Muscle layer of duodenum (tissue), 2 donors: ENCODE measurements at regions not wholly inside any gene's neighbourhood (a gene's known extent, or its start where the extent isn't known, plus 50 kb on each side); places are given as distances from the start of the nearest gene placed in this dataset.

Experiments
- H3K27ac ChIP-seq: one replicate; pipeline ENCODE4 v1.7.0; 2013; ENCODE audit warnings: mild to moderate bottlenecking, low read length
- H3K27me3 ChIP-seq: one replicate; pipeline ENCODE4 v1.7.0; 2013; ENCODE audit warnings: low read depth, mild to moderate bottlenecking, control low read depth, low read length
- H3K36me3 ChIP-seq, 2 donors: one replicate each; pipeline ENCODE4 v1.7.0; 2013; ENCODE audit warnings: low read length in 2 of 2, control low read depth in 1 of 2, mild to moderate bottlenecking in 1 of 2; ENCODE audit not compliant: insufficient read depth in 2 of 2, control insufficient read depth in 1 of 2
- H3K4me1 ChIP-seq, 2 donors: one replicate each; pipeline ENCODE4 v1.7.0; 2013; ENCODE audit warnings: low read length in 2 of 2, mild to moderate bottlenecking in 2 of 2, control low read depth in 1 of 2, moderate library complexity in 1 of 2; ENCODE audit not compliant: insufficient read depth in 2 of 2, control insufficient read depth in 1 of 2
- H3K4me3 ChIP-seq, 2 donors: one replicate each; pipeline ENCODE4 v1.7.0; 2013; ENCODE audit warnings: low read length in 2 of 2, low read depth in 1 of 2, mild to moderate bottlenecking in 1 of 2
- H3K9me3 ChIP-seq, 2 donors: one replicate each; pipeline ENCODE4 v1.7.0; 2013; ENCODE audit warnings: low read length in 2 of 2, control low read depth in 1 of 2, mild to moderate bottlenecking in 1 of 2; ENCODE audit not compliant: control insufficient read depth in 1 of 2
- donor health status: healthy.

DNA sequence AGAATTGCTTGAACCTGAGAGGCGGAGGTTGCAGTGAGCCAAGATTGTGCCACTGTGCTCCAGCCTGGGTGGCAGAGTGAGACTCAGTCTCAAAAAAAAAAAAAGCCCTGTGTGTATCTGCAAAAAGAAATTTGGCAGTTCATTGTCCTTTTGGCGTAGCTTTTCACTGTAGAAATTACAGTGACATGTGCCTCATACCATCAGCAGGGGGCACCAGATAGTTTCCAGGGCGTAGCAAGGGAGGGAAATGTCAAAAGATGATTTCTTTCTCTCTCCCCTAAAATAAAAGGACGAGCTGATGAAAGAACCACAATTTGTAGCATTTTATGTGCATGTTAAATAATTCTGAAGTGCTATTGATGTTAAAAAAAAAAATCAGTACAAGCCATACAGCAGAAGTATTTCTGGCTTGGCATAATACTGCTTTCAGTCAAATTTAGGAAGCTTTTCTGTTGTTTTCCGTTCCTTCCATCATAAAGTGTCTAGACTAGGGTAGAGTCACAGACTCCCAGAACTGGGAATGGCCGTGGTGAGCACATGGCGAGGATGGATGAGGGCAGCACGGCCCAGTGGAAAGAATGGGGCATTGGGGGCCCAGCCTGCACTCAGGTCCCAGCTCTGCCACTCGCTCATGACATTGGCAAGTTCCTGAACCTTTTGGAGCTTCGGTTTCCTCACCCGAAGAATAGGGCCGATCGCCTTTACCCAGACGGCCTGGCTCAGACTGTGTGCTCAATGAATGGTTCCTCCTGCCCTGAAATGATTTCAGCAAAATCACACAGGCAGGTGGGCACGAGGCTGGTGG, 59.8 kb upstream of the RPH3AL start:
- Histone ChIP-seq H3K4me1 (peaks cover 0 to 20% of the 10 kb centered on the region in 2 donors), H3K9me3 (no peaks in the 10 kb centered on the region), H3K27ac (no peak overlapping the region), H3K27me3 (no peaks in the 10 kb centered on the region), H3K36me3 (peaks cover 0 to 8% of the 10 kb centered on the region in 2 donors), H3K4me3 (peak overlapping the region in 1 of 2 donors; percentile 8)

DNA sequence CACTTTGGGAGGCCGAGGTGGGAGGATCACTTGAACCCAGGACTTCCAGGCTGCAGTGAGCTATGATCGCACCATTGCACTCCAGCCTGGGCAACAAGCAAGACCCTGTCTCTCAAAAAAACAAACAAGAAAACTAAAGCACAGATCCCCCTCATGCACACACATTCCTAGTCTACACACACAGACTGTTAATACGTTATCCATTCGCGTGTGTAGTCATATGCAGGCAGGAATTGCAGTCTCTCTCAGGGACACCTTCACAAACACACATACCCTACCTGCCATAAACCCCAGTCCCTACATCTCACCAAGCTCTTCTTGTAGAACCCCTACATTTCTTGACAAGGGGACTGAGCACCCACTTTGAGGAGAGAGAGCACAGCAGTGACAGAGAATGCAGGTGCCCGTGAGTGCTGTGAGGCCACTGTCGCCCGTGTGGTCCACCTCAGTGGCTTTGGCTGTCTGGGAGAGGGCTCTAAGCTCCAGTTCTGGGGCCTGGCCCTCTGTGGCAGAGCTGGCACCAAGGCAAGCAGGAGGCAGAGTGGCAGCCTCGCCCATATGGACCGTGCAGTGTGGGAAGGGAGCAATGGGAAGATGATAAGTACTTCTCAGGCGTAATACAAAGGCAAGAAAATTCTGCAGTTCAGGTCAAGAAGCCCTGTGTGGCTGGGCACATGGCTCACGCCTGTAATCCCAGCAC, 59.0 kb upstream of the RPH3AL start:
- no peaks in the 10 kb centered on the region for H3K27me3 ChIP-seq
- H3K36me3 ChIP-seq = peaks cover 0 to 8% of the 10 kb centered on the region in 2 donors
- no peaks in the 10 kb centered on the region for H3K9me3 ChIP-seq
- peaks cover 0 to 20% of the 10 kb centered on the region in 2 donors for H3K4me1 ChIP-seq
- H3K27ac ChIP-seq = no peak overlapping the region
- H3K4me3 ChIP-seq = peak overlapping the region in 1 of 2 donors; percentile 83

DNA sequence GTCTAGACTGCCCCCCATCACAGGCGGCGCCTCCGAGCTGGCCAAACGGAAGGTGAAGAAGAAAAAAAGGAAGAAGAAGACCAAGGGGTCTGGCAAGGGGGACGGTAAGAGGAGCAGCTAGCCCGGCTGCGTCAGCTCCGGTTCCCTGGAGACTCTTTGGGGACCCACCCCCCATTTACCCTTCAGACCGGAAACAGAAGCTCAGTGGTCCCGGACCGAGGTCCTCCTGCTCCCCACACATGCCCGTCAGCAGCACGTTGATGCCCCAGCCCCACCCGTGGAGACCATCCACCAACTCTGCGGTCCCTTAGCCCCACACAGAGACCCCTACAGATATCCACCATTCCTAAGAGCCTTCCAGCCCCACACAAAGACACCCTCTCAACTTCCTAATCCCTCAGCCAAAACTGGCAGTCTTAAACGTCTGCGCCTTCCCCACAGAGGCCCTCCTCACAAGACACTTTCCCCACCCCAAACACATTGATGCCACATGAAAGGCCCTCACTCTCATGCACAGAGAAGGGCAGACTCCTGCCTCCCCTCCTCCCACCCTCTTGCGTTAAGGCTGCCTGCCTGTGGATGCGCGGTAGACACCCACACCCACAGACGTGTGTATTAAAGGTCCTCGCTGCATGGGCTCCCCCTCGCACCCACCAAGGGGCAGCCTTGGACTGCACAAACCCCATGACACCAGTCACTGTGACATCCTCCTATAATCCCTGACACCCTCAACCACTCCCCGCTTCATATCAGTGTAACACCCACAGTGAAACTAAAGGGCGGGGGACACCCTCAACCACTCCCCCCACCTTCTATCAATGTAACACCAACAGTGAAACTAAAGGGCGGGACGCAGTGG, 58.2 kb upstream of the RPH3AL start:
- no peaks in the 10 kb centered on the region for H3K9me3 ChIP-seq
- no peak overlapping the region for H3K27ac ChIP-seq
- peaks cover 0 to 20% of the 10 kb centered on the region in 2 donors for H3K4me1 ChIP-seq
- no peaks in the 10 kb centered on the region for H3K27me3 ChIP-seq
- H3K4me3 ChIP-seq = peak overlapping the region; percentile 76 to 83
- H3K36me3 ChIP-seq = peaks cover 0 to 8% of the 10 kb centered on the region in 2 donors

DNA sequence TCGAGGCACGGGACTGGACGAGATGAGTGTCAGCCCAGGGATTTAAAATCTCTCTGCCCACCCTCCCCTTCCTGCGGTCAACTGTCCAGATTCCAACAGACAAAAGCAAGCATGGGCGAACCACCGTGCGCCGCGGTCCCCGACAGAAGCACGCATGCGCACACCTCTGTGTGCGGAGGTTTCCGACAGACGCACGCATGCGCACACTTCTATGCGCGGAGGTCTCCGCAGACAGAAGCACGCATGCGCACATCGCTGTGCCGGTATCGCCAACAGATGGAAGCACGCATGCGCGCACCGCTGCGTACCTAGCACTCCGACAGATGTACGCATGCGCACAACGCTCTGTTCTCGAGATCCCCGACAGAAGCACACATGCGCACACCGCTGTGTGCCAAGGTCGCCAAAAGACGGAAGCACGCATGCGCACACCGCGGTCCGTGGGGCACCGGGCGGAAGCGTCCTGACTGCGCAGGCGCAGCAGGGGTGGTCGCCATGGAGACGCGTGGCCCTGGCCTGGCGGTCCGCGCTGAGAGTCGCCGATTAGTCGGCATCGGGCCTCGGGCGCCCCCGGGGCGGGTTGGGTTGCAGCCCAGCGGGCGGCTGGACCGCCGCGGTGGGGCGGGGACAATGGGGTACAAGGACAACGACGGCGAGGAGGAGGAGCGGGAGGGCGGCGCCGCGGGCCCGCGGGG, 57.4 kb upstream of the RPH3AL start:
- Histone ChIP-seq H3K27me3 (no peaks in the 10 kb centered on the region), H3K9me3 (no peaks in the 10 kb centered on the region), H3K27ac (peak overlapping the region; percentile 56), H3K36me3 (peaks cover 0 to 8% of the 10 kb centered on the region in 2 donors), H3K4me1 (peaks cover 0 to 20% of the 10 kb centered on the region in 2 donors), H3K4me3 (peak overlapping the region; percentile 76 to 83)

DNA sequence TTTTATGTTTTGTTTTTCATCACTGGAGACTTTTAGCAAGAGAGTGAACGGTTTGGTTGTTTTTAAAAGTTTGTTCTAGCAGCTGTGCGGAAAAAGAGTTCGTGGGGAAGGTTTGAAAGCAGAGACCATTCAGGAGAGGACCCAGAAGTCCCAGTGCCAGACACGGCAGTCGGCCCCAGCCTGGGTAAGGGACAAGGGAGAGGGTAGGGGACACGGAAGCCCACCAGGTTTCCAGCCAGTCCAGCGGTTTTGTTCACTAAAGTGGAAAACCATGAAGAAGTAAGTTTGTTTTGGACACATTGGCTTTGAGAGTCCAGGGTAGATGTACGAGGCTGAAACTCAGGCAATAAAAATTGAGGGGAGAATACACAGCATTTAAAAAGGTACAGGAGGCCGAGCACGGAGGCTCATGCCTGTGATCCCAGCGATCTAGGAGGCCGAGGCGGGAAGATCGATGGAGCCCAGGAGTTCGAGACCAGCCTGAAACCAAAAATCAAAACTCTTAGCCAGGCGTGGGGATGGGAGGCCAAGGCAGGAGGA, 56.8 kb upstream of the RPH3AL start:
- Histone ChIP-seq H3K4me1 (peaks cover 0 to 20% of the 10 kb centered on the region in 2 donors), H3K27ac (peak overlapping the region; percentile 56), H3K4me3 (peak overlapping the region; percentile 54 to 70), H3K36me3 (peaks cover 0 to 7% of the 10 kb centered on the region in 2 donors), H3K27me3 (no peaks in the 10 kb centered on the region), H3K9me3 (no peaks in the 10 kb centered on the region)

GRCh38 chr17:404703-405102, 52.1 kb upstream of the RPH3AL start:
- no peaks in the 10 kb centered on the region for H3K4me1 ChIP-seq
- H3K27ac ChIP-seq = no peak overlapping the region
- no peaks in the 10 kb centered on the region for H3K36me3 ChIP-seq
- no peaks in the 10 kb centered on the region for H3K9me3 ChIP-seq
- no peak overlapping the region for H3K4me3 ChIP-seq
- H3K27me3 ChIP-seq = no peaks in the 10 kb centered on the region
